IMR-90 (cell line): ENCODE measurements at regions not wholly inside any gene's neighbourhood (a gene's known extent, or its start where the extent isn't known, plus 50 kb on each side); places are given as distances from the start of the nearest gene placed in this dataset.

Experiments
- ATAC-seq: fragments of 200-7000 bp; cut with Tn5 transposase; 2 replicates; pipeline ENCODE4 v1.9.1; 2020; ENCODE audit warnings: low read depth, mild to moderate bottlenecking, moderate library complexity
- BruUV-seq: library from RNA; stranded (reverse); fragments of 400-500 nt; replicated peaks from 2 replicates; lab custom pipeline; 2021; lab: Mats Ljungman, UMichigan
- CTCF ChIA-PET: fragments of 300-600 bp; formaldehyde crosslinking; extraction: SDS; loops from one replicate; lab custom pipeline; 2021; ENCODE audit warnings: antibody characterized with exemption; lab: Yijun Ruan, JAX
- POLR2A ChIA-PET: fragments of 300-600 bp; sonication (Branson Sonifier 250); formaldehyde crosslinking; loops from one replicate; lab custom pipeline; 2022; ENCODE audit warnings: antibody characterized with exemption; ENCODE audit not compliant: unreplicated experiment; lab: Charles Lee
- DNase-seq: peaks from one replicate; pipeline ENCODE4 v3.0.0; 2013
- H2AFZ ChIP-seq: replicated peaks from 2 replicates; pipeline ENCODE3; 2013; ENCODE audit warnings: low read length, mild to moderate bottlenecking; ENCODE audit not compliant: poor library complexity
- H2AK5ac ChIP-seq: 2 replicates; pipeline ENCODE4 v1.6.1; 2013; ENCODE audit warnings: low read depth, low read length, inconsistent platforms
- H2AK9ac ChIP-seq: replicated peaks from 2 replicates; pipeline ENCODE3; 2013; ENCODE audit warnings: mild to moderate bottlenecking, low read depth, low read length, moderate library complexity; ENCODE audit not compliant: poor library complexity
- H2BK120ac ChIP-seq: 2 replicates; pipeline ENCODE4 v1.6.1; 2013; ENCODE audit warnings: low read depth, low read length, inconsistent platforms
- H2BK15ac ChIP-seq: 3 replicates; pipeline ENCODE4 v1.6.1; 2013; ENCODE audit warnings: low read depth, low read length, inconsistent platforms
- H2BK20ac ChIP-seq: 2 replicates; pipeline ENCODE4 v1.6.1; 2013; ENCODE audit warnings: low read depth, mild to moderate bottlenecking, inconsistent platforms, low read length, moderate library complexity
- H2BK5ac ChIP-seq: 2 replicates; pipeline ENCODE4 v1.6.1; 2013; ENCODE audit warnings: mild to moderate bottlenecking, low read depth, low read length, inconsistent platforms; ENCODE audit not compliant: poor library complexity, severe bottlenecking
- H3K14ac ChIP-seq: replicated peaks from 2 replicates; pipeline ENCODE4 v1.6.1; 2013; ENCODE audit warnings: low read depth, low read length, inconsistent platforms
- H3K18ac ChIP-seq: 2 replicates; pipeline ENCODE4 v1.6.1; 2013; ENCODE audit warnings: low read depth, low read length, control low read depth
- H3K23ac ChIP-seq: 2 replicates; pipeline ENCODE4 v1.6.1; 2013; ENCODE audit warnings: low read depth, low read length, inconsistent platforms
- H3K27ac ChIP-seq: 2 replicates; pipeline ENCODE4 v1.5.1; 2013; ENCODE audit warnings: mild to moderate bottlenecking, control low read depth, low read length; ENCODE audit not compliant: insufficient read depth
- H3K27me3 ChIP-seq: 2 replicates; pipeline ENCODE4 v1.6.1; 2013; ENCODE audit warnings: low read length; ENCODE audit not compliant: control insufficient read depth, insufficient read depth
- H3K36me3 ChIP-seq: 2 replicates; pipeline ENCODE4 v1.6.1; 2013; ENCODE audit warnings: low read length, mixed read lengths; ENCODE audit not compliant: control insufficient read depth, insufficient read depth
- H3K4ac ChIP-seq: 2 replicates; pipeline ENCODE4 v1.6.1; 2013; ENCODE audit warnings: low read depth, low read length, inconsistent platforms
- H3K4me1 ChIP-seq: 2 replicates; pipeline ENCODE4 v1.6.1; 2013; ENCODE audit warnings: low read length, mixed read lengths; ENCODE audit not compliant: control insufficient read depth, insufficient read depth
- H3K4me2 ChIP-seq: 2 replicates; pipeline ENCODE4 v1.6.1; 2013; ENCODE audit warnings: low read depth, mild to moderate bottlenecking, control low read depth, low read length, moderate library complexity
- H3K4me3 ChIP-seq: 2 replicates; pipeline ENCODE4 v1.5.1; 2013; ENCODE audit warnings: low read depth, mild to moderate bottlenecking, control low read depth, low read length, moderate library complexity; ENCODE audit not compliant: insufficient read depth
- H3K56ac ChIP-seq: 2 replicates; pipeline ENCODE4 v1.6.1; 2013; ENCODE audit warnings: low read length, inconsistent platforms; ENCODE audit not compliant: insufficient read depth; ENCODE audit errors: extremely low read depth
- H3K79me1 ChIP-seq, 2 experiments: 2 replicates each; pipeline ENCODE4 v1.6.1; 2013; ENCODE audit warnings: low read length in 2 of 2, inconsistent platforms in 1 of 2, low read depth in 1 of 2
- H3K9ac ChIP-seq: 2 replicates; pipeline ENCODE4 v1.6.1; 2013; ENCODE audit warnings: low read depth, low read length, control low read depth
- H3K9me1 ChIP-seq: 2 replicates; pipeline ENCODE4 v1.6.1; 2013; ENCODE audit warnings: low read length, inconsistent platforms; ENCODE audit not compliant: insufficient read depth
- H3K9me3 ChIP-seq: 2 replicates; pipeline ENCODE4 v1.6.1; 2013; ENCODE audit warnings: low read length; ENCODE audit not compliant: control insufficient read depth, insufficient read depth
- H4K20me1 ChIP-seq: 2 replicates; pipeline ENCODE4 v1.6.1; 2013; ENCODE audit warnings: low read length, inconsistent platforms; ENCODE audit not compliant: insufficient read depth
- H4K5ac ChIP-seq: 2 replicates; pipeline ENCODE4 v1.6.1; 2013; ENCODE audit warnings: mild to moderate bottlenecking, low read depth, low read length, control low read depth
- H4K8ac ChIP-seq, 2 experiments: 2 replicates each; pipeline ENCODE4 v1.6.1; 2013; ENCODE audit warnings: low read depth in 2 of 2, low read length in 2 of 2, control low read depth in 1 of 2, inconsistent platforms in 1 of 2
- H4K91ac ChIP-seq: 2 replicates; pipeline ENCODE4 v1.6.1; 2013; ENCODE audit warnings: low read depth, low read length, inconsistent platforms; ENCODE audit not compliant: insufficient read depth
- BHLHE40 ChIP-seq: fragments of 150-350 bp; IDR thresholded peaks from 2 replicates; pipeline ENCODE4 v1.6.1; 2016; ENCODE audit warnings: mild to moderate bottlenecking, low read depth, low read length
- CEBPB ChIP-seq: IDR thresholded peaks from 2 replicates; pipeline ENCODE4 v1.6.1; 2012; ENCODE audit warnings: low read depth, low read length, improper control_type of control experiment
- CHD1 ChIP-seq: IDR thresholded peaks from 2 replicates; pipeline ENCODE4 v1.6.1; 2012; ENCODE audit warnings: low read depth, low read length, improper control_type of control experiment
- FOS ChIP-seq: fragments of 150-350 bp; IDR thresholded peaks from 2 replicates; pipeline ENCODE4 v1.6.1; 2016; ENCODE audit warnings: low read depth, low read length
- MAFK ChIP-seq: IDR thresholded peaks from 2 replicates; pipeline ENCODE4 v1.6.1; 2012; ENCODE audit warnings: low read depth, low read length, improper control_type of control experiment
- MAZ ChIP-seq: IDR thresholded peaks from 2 replicates; pipeline ENCODE4 v1.6.1; 2012; ENCODE audit warnings: low read depth, mild to moderate bottlenecking, low read length, improper control_type of control experiment, moderate library complexity, borderline replicate concordance
- MXI1 ChIP-seq: IDR thresholded peaks from 2 replicates; pipeline ENCODE4 v1.6.1; 2012; ENCODE audit warnings: low read depth, mild to moderate bottlenecking, low read length, moderate library complexity, borderline replicate concordance
- NFE2L2 ChIP-seq: fragments of 150-350 bp; IDR thresholded peaks from 2 replicates; pipeline ENCODE4 v1.6.1; 2016; ENCODE audit warnings: low read depth, mild to moderate bottlenecking, low read length
- POLR2A ChIP-seq: IDR thresholded peaks from 2 replicates; pipeline ENCODE4 v1.6.1; 2012; ENCODE audit warnings: mild to moderate bottlenecking, low read depth, low read length
- RAD21 ChIP-seq: IDR thresholded peaks from 2 replicates; pipeline ENCODE4 v1.6.1; 2012; ENCODE audit warnings: low read length, improper control_type of control experiment
- RFX5 ChIP-seq: IDR thresholded peaks from 2 replicates; pipeline ENCODE4 v1.8.0; 2012; ENCODE audit warnings: low read depth, mild to moderate bottlenecking, low read length, moderate library complexity
- SMC3 ChIP-seq: fragments of 150-350 bp; IDR thresholded peaks from 2 replicates; pipeline ENCODE4 v1.6.1; 2016; ENCODE audit warnings: low read depth, mild to moderate bottlenecking, antibody characterized with exemption, low read length, moderate library complexity
- WGBS, 2 experiments: methylation state at CpG; one replicate each; pipeline versions ENCODE4 v1.1.5 to v1.1.7; 2013; ENCODE audit warnings: missing lambda C conversion rate in 2 of 2; ENCODE audit not compliant: insufficient read length in 1 of 2; ENCODE audit errors: extremely low coverage in 2 of 2; 5-methylcytosine and 5-hydroxymethylcytosine counted together
- dilution Hi-C: fragments of 300-500 bp; cut with HindIII; formaldehyde crosslinking; loops from one replicate; pipeline ENCODE4 v1.14.3; 2018; ENCODE audit warnings: low sequenced_read_pairs; ENCODE audit not compliant: unreplicated experiment
- in situ Hi-C: fragments of 300-500 bp; cut with MboI; formaldehyde crosslinking; loops from 3 replicates; pipeline ENCODE4 v1.14.3; 2019; ENCODE audit warnings: low sequenced_read_pairs, inconsistent platforms, mixed read lengths
- intact Hi-C: fragments of 100-400 bp; cut with micrococcal nuclease; formaldehyde crosslinking; loops from 2 replicates; pipeline ENCODE4 v1.10.0; 2022
- TF ChIP-seq, protein P1 (sequence below): conservative IDR thresholded peaks from 2 replicates; pipeline ENCODE4 v1.5.1; 2012; ENCODE audit warnings: mild to moderate bottlenecking, low read depth, low read length, improper control_type of control experiment
- TF ChIP-seq, protein P2 (sequence below): fragments of 150-350 bp; IDR thresholded peaks from 2 replicates; pipeline ENCODE4 v1.6.1; 2017; ENCODE audit warnings: mild to moderate bottlenecking, antibody characterized with exemption, low read length, low read depth

DNA sequence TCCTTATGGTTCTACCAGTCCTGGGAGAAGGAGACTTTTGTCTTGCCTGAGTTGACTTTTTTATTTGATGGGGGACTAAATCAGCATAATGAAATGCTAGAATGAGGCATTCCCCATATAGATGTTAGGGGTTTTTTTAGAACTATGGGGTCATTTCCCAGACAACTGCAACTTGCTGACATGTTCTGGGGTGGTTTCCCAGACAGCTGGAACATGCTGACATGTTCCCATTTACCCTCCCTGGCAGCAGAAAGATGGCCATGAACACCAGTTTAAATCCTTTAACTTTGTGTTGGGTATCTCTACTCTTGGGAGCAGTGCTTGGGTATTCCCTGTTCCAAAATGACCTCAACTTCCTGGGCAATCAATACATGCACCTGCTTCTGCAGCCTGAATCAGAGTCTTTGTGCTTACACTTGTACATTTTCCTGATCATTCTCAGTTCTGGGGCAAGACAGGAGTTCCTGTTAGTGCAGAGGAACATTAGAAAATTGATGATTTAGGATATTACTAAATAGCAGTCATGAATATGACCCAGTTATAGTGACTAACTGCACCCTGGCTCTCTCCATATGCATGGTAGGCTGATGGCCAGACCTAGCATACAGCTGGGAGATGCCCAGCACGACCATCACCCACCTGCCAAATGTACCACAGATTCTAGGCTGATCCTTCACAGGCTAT lies 75.4 kb upstream of the CD5L start:
- Histone ChIP-seq H2BK20ac (no peak overlapping the region), H2BK15ac (no peak overlapping the region), H4K20me1 (no peaks in the 10 kb centered on the region), H3K18ac (no peak overlapping the region), H3K4me3 (no peak overlapping the region), H4K91ac (no peak overlapping the region), H3K27me3 (no peaks in the 10 kb centered on the region), H3K9me1 (no peaks in the 10 kb centered on the region), H3K4me2 (no peak overlapping the region), H3K56ac (no peak overlapping the region), H3K27ac (no peak overlapping the region), H2BK120ac (no peak overlapping the region), H2AK9ac (no peak overlapping the region), H3K9ac (no peak overlapping the region), H2BK5ac (no peak overlapping the region), H2AK5ac (no peak overlapping the region), H4K5ac (no peak overlapping the region), H3K23ac (no peak overlapping the region), H3K4ac (no peak overlapping the region), H2AFZ (no peak overlapping the region), H3K4me1 (no peaks in the 10 kb centered on the region), H3K9me3 (no peaks in the 10 kb centered on the region), H3K36me3 (no peaks in the 10 kb centered on the region), H3K79me1 (no peaks in the 10 kb centered on the region), H3K14ac (no peak overlapping the region), H4K8ac (no peak overlapping the region)
- BruUV-seq, result no TSS peak
- 0% methylated on average over 1 of the region's 1 CpG; no CpG with 5 or more reads in 1 of the 2 experiments for WGBS, 2 experiments
- POLR2A ChIA-PET, result no interaction called here
- CTCF ChIA-PET, result no interaction called here
- no peak for DNase-seq
- TF ChIP-seq MAZ (no peak), MAFK (no peak), FOS (no peak), RAD21 (no peak), SMC3 (no peak), CHD1 (no peak), MXI1 (no peak), NFE2L2 (no peak), BHLHE40 (no peak), CEBPB (no peak), POLR2A (no peak), RFX5 (no peak)
- TF ChIP-seq, protein P1, sequence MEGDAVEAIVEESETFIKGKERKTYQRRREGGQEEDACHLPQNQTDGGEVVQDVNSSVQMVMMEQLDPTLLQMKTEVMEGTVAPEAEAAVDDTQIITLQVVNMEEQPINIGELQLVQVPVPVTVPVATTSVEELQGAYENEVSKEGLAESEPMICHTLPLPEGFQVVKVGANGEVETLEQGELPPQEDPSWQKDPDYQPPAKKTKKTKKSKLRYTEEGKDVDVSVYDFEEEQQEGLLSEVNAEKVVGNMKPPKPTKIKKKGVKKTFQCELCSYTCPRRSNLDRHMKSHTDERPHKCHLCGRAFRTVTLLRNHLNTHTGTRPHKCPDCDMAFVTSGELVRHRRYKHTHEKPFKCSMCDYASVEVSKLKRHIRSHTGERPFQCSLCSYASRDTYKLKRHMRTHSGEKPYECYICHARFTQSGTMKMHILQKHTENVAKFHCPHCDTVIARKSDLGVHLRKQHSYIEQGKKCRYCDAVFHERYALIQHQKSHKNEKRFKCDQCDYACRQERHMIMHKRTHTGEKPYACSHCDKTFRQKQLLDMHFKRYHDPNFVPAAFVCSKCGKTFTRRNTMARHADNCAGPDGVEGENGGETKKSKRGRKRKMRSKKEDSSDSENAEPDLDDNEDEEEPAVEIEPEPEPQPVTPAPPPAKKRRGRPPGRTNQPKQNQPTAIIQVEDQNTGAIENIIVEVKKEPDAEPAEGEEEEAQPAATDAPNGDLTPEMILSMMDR, result no peak
- TF ChIP-seq, protein P2, sequence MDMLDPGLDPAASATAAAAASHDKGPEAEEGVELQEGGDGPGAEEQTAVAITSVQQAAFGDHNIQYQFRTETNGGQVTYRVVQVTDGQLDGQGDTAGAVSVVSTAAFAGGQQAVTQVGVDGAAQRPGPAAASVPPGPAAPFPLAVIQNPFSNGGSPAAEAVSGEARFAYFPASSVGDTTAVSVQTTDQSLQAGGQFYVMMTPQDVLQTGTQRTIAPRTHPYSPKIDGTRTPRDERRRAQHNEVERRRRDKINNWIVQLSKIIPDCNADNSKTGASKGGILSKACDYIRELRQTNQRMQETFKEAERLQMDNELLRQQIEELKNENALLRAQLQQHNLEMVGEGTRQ, result no peak
- intact Hi-C loops, result no loop called here
- no peak for ATAC-seq
- dilution Hi-C loops, result no loop called here
- in situ Hi-C loops, result no loop called here
